Thyroid gland (tissue), 4 donors: ENCODE measurements at regions not wholly inside any gene's neighbourhood (a gene's known extent, or its start where the extent isn't known, plus 50 kb on each side); places are given as distances from the start of the nearest gene placed in this dataset.

Source experiments
- DNase-seq, 2 donors: peaks; one replicate each; pipeline ENCODE4 v3.0.0-alpha.2; 2019
- H3K27ac ChIP-seq, 3 donors: fragments of 200-600 bp; sonication (generic); 1 replicate in 2 of 3; 2 replicates in 1 of 3; pipeline ENCODE4 v1.5.1; 2016 to 2019; ENCODE audit warnings: mild to moderate bottlenecking in 1 of 3, moderate library complexity in 1 of 3
- H3K27me3 ChIP-seq: fragments of 200-600 bp; sonication (generic); one replicate; pipeline ENCODE4 v1.5.1; 2019
- H3K36me3 ChIP-seq, 2 donors: fragments of 200-600 bp; sonication (generic); one replicate each; pipeline ENCODE4 v1.5.1; 2016 to 2019
- H3K4me1 ChIP-seq, 2 donors: fragments of 200-600 bp; sonication (generic); one replicate each; pipeline ENCODE4 v1.5.1; 2017 to 2019
- H3K4me3 ChIP-seq, 3 donors: fragments of 200-600 bp; sonication (generic); replicated peaks in 1 of 3; 1 replicate in 2 of 3; 2 replicates in 1 of 3; pipeline ENCODE4 v1.5.1; 2016; ENCODE audit warnings: mild to moderate bottlenecking in 1 of 3
- H3K9me3 ChIP-seq: fragments of 200-600 bp; sonication (generic); one replicate; pipeline ENCODE4 v1.5.1; 2017
- POLR2A ChIP-seq, 2 donors: fragments of 450-650 bp; IDR thresholded peaks; one replicate each; pipeline ENCODE4 v1.6.1; 2017; ENCODE audit warnings: antibody characterized with exemption in 2 of 2, mild to moderate bottlenecking in 2 of 2, moderate library complexity in 1 of 2
- WGBS, 2 donors: methylation state at CpG; one replicate each; pipeline ENCODE4 v1.1.5; 2017; 5-methylcytosine and 5-hydroxymethylcytosine counted together
- intact Hi-C: fragments of 100-400 bp; cut with DNase I; formaldehyde crosslinking; loops from one replicate; pipeline ENCODE4 v1.15.1; 2023
- TF ChIP-seq, protein P1 (sequence below), 6 experiments: fragments of 200-600 bp in 3 of 6; fragments of 450-650 bp in 3 of 6; sonication (generic) in 3 of 6; IDR thresholded peaks; one replicate each; pipeline ENCODE4 v1.5.1; 2016 to 2019; ENCODE audit warnings: antibody characterized with exemption in 6 of 6, mild to moderate bottlenecking in 2 of 6, inconsistent platforms in 1 of 6, moderate library complexity in 1 of 6

DNA sequence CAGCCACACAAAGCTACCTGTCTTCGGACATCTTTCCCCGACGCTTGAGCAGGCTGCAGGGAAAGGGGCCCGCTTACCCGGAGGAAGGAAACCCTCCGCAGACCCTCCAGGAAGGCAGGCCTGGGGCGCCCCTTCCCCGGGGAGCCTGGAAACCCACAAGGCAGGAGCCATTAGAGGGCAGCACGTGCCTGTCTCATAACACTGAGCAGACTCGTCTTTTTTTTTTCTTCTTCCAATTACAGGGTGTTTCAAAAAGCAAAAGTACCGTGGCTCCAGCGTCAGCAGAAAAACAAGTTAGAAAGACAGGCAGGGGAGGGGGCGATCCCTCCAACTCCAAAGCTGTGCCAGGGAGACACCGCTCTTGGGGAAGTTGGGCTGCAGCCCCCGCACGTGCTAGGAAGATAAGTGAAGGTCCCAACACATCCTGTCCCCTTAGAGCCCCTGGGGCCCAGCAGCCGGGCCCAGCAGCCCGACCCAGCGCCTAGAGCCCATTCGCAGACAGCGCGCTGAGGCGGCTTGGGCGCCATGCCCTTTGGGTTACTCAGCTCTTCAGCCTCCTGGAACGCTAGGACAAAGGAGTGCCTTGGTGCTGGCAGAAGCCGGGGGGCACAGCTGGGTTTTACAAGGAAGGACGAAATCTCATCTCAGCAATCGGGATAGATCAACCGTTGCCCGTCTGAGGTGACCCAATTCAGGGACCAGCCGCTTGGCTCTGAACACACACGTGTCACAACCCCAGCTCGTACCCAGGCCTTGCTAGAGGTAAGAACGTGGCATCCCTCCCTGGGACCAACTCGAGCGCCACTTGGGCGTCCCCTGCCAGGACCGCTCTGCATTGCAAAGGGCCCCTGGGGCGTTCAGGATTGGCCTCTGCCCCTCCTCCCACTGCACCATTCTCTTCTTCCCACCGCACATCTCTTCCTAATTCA lies 136.3 kb downstream of the LY86 start:
- Histone ChIP-seq H3K27ac (peak overlapping the region; percentile 94 to 98 (median 96)), H3K4me1 (peaks cover 47 to 52% of the 10 kb centered on the region in 2 donors), H3K4me3 (peak overlapping the region in 1 of 3 donors; percentile 25), H3K9me3 (no peaks in the 10 kb centered on the region), H3K27me3 (no peaks in the 10 kb centered on the region), H3K36me3 (no peaks in the 10 kb centered on the region)
- DNase-seq: peak; percentile 83
- WGBS, 2 donors: 19 to 20% methylated on average over 31 to 39 of the region's 40 CpGs
- peak in 1 of 2 donors; percentile 47 for TF ChIP-seq POLR2A (IDR thresholded peaks at IDR 0.05)
- TF ChIP-seq, protein P1, sequence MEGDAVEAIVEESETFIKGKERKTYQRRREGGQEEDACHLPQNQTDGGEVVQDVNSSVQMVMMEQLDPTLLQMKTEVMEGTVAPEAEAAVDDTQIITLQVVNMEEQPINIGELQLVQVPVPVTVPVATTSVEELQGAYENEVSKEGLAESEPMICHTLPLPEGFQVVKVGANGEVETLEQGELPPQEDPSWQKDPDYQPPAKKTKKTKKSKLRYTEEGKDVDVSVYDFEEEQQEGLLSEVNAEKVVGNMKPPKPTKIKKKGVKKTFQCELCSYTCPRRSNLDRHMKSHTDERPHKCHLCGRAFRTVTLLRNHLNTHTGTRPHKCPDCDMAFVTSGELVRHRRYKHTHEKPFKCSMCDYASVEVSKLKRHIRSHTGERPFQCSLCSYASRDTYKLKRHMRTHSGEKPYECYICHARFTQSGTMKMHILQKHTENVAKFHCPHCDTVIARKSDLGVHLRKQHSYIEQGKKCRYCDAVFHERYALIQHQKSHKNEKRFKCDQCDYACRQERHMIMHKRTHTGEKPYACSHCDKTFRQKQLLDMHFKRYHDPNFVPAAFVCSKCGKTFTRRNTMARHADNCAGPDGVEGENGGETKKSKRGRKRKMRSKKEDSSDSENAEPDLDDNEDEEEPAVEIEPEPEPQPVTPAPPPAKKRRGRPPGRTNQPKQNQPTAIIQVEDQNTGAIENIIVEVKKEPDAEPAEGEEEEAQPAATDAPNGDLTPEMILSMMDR (IDR thresholded peaks at IDR 0.05): peak; percentile 16 to 88 (median 58)
- intact Hi-C loops: loop anchor here (10.0 kb wide), 1 partner anchor 520 kb away; no protein-coding TSS in a partner anchor

DNA sequence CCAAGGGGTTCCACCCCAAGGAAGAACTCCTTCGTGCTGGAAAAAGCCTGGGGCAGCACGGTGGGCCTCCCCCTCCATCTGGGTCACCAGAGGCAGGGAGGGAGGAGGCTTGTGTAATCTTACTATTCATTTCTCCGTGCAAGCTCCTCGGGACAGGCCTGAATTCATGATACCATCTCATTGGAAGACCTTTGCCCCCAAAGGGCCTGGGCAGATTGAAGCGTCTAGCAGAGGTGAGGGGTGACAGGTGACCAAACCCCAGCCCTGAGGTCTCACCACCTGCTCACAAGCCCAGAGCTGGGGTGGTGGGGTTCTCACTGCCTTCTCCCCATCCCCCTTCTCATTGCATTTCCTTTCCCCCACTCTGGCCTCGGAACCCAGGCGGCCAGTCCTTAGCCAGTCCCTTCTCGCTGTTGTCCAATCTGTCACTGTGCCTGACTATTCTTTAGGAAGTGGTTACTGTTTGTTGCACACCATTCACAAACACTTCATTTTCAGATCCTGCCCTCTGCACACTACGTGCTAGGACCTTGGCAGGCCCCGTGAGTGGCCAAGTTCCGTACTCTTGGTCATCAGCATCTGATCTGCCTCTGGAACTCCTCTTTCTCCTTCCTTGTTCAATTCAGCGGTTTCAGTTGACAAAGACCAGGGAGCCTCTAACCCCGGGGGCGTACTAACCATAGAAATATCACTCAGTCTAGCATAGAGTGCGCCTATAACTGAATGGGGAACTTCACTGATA lies 137.1 kb downstream of the LY86 start:
- Histone ChIP-seq H3K4me1 (peaks cover 47 to 52% of the 10 kb centered on the region in 2 donors), H3K27ac (peak overlapping the region; percentile 94 to 98 (median 96)), H3K36me3 (no peaks in the 10 kb centered on the region), H3K9me3 (no peaks in the 10 kb centered on the region), H3K27me3 (no peaks in the 10 kb centered on the region), H3K4me3 (no peak overlapping the region)
- no peak for DNase-seq
- TF ChIP-seq, protein P1 (IDR thresholded peaks at IDR 0.05): no peak
- TF ChIP-seq POLR2A (IDR thresholded peaks at IDR 0.05): no peak
- 78% methylated on average over 15 of the region's 15 CpGs for WGBS, 2 donors
- intact Hi-C loops: loop anchor here (10.0 kb wide), 1 partner anchor 519 kb away; no protein-coding TSS in a partner anchor

DNA sequence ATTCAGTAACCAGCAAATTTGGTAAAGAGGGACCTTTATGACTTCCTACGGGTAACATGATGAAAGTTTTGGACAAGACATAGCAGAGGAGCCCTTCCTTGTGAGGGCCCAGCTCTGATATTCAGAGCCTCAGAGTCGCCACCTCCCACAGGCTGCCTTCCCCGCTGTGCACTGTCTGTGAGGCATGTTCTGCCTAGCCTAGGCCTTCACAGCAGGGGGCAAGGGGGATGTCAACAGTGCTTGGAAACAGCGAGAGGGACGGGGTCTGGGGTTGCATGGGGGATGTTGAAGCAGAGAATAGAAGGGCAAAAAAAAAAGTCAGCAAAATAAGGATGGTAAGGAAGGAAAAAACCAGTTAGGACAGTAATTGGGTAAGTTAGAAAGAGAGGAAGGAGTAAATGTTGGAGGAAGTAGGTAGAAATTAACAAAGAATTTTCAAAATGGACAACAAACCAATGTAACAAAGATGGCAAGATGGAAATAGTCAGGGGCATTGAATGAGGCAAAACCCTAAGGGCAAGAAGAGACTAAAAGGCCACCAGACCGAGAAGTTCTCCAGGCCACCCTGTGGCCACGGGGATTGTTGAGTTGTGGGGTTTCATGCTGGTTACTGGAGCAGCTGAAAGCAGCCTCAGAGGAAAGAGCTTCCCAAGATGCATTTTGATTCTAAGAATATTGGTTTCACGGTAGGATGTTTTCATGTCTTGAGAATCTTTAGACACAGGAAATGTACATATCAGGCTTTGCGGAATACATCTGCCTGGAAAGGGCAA lies 139.8 kb downstream of the LY86 start:
- H3K4me1 ChIP-seq: peaks cover 27 to 28% of the 10 kb centered on the region in 2 donors
- no peak for TF ChIP-seq POLR2A (IDR thresholded peaks at IDR 0.05)
- TF ChIP-seq, protein P1 (IDR thresholded peaks at IDR 0.05): no peak
- H3K9me3 ChIP-seq: no peaks in the 10 kb centered on the region
- H3K27ac ChIP-seq: no peak overlapping the region
- no peak overlapping the region for H3K4me3 ChIP-seq
- WGBS, 2 donors: 89 to 91% methylated on average over 9 of the region's 9 CpGs
- no peaks in the 10 kb centered on the region for H3K27me3 ChIP-seq
- H3K36me3 ChIP-seq: no peaks in the 10 kb centered on the region
- DNase-seq: no peak
- intact Hi-C loops: loop anchor here (10.0 kb wide), 1 partner anchor 516 kb away; no protein-coding TSS in a partner anchor

DNA sequence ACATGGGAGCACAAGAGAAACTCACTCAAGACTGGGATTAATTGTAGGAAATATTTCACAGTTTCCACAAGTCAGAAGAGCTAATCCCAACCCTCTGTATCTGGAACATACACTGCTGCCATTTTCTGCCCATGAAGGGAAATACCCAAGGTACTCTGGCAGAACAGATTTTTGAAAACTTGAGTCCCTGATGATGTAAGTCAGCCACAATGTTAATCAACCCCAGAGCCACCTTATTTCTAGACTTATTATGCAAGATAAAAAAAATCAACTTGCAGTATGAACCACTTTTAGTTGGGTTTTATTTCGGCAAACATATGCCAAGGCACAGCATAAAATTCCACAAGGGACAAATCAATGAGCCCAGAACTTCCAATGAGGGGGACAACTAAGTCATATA lies 141.5 kb downstream of the LY86 start:
- TF ChIP-seq, protein P1 (IDR thresholded peaks at IDR 0.05): no peak
- TF ChIP-seq POLR2A (IDR thresholded peaks at IDR 0.05): no peak
- Histone ChIP-seq H3K36me3 (no peaks in the 10 kb centered on the region), H3K27ac (no peak overlapping the region), H3K27me3 (no peaks in the 10 kb centered on the region), H3K4me1 (peaks cover 11 to 12% of the 10 kb centered on the region in 2 donors), H3K9me3 (no peaks in the 10 kb centered on the region), H3K4me3 (no peak overlapping the region)
- WGBS, 2 donors: 0 to 56% methylated on average over 1 of the region's 1 CpG
- intact Hi-C loops: loop anchor here (10.0 kb wide), 1 partner anchor 515 kb away; no protein-coding TSS in a partner anchor
- no peak for DNase-seq
